ENCODE measurements at regions not wholly inside any gene's neighbourhood (a gene's known extent, or its start where the extent isn't known, plus 50 kb on each side); places are given as distances from the start of the nearest gene placed in this dataset.

GRCh38 chr3:64304828-64305410 is 79.7 kb upstream of the PRICKLE2 start:
- TF ChIP-seq, protein P1, sequence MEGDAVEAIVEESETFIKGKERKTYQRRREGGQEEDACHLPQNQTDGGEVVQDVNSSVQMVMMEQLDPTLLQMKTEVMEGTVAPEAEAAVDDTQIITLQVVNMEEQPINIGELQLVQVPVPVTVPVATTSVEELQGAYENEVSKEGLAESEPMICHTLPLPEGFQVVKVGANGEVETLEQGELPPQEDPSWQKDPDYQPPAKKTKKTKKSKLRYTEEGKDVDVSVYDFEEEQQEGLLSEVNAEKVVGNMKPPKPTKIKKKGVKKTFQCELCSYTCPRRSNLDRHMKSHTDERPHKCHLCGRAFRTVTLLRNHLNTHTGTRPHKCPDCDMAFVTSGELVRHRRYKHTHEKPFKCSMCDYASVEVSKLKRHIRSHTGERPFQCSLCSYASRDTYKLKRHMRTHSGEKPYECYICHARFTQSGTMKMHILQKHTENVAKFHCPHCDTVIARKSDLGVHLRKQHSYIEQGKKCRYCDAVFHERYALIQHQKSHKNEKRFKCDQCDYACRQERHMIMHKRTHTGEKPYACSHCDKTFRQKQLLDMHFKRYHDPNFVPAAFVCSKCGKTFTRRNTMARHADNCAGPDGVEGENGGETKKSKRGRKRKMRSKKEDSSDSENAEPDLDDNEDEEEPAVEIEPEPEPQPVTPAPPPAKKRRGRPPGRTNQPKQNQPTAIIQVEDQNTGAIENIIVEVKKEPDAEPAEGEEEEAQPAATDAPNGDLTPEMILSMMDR (IDR thresholded peaks at IDR 0.05), result no peak
- no peak for TF ChIP-seq POLR2A (IDR thresholded peaks at IDR 0.05)

Data from tibial nerve (tissue), 3 donors.